ENCODE measurements at regions not wholly inside any gene's neighbourhood (a gene's known extent, or its start where the extent isn't known, plus 50 kb on each side); places are given as distances from the start of the nearest gene placed in this dataset.

- no peak for TF ChIP-seq KDM1A (IDR thresholded peaks at IDR 0.05; ENCODE audit: borderline replicate concordance)
These were observed 268.6 kb downstream of the JRKL start (continued) for GRCh38 chr11:96658436-96658835.

- Histone ChIP-seq H4K20me1 (ENCODE audit: control insufficient read depth, insufficient read depth) (no peaks in the 10 kb centered on the region), H3K27ac (ENCODE audit: control insufficient read depth, insufficient read depth) (no peak overlapping the region), H3K36me3 (ENCODE audit: control insufficient read depth in 2 of 2, insufficient read depth in 2 of 2, low read length in 1 of 2) (no peaks in the 10 kb centered on the region), H3K9me3 (replicated peaks; ENCODE audit: control insufficient read depth, insufficient read depth, low read length) (no peaks in the 10 kb centered on the region), H3K27me3 (replicated peaks in 1 of 2; ENCODE audit: control insufficient read depth in 2 of 2, insufficient read depth in 2 of 2, low read length in 1 of 2) (no peaks in the 10 kb centered on the region), H2AFZ (ENCODE audit: control insufficient read depth, low read depth, low read length) (no peak overlapping the region), H3K4me3 (no peak overlapping the region), H3K4me2 (ENCODE audit: control insufficient read depth, insufficient read depth) (no peak overlapping the region), H3K9ac (ENCODE audit: control insufficient read depth, insufficient read depth, low read length) (no peak overlapping the region), H3K4me1 (ENCODE audit: control insufficient read depth, insufficient read depth, low read length) (no peaks in the 10 kb centered on the region), H3K79me2 (ENCODE audit: control insufficient read depth, insufficient read depth, low read length) (no peaks in the 10 kb centered on the region)
- SMC1A ChIA-PET (ENCODE audit: uncharacterized antibody, unreplicated experiment), result interaction anchor here (0.8 kb wide), 1 partner anchor 17 kb away, joined by 3 read pairs; no protein-coding TSS in a partner anchor
- RAD21 ChIA-PET (ENCODE audit: unreplicated experiment), result no interaction called here
- intact Hi-C loops (cut with micrococcal nuclease; ENCODE audit: unreplicated experiment), result no loop called here
- BruUV-seq (replicated peaks), result no TSS peak
- TF ChIP-seq MYC (IDR thresholded peaks at IDR 0.05; ENCODE audit: insufficient read depth, insufficient read length, insufficient replicate concordance, low read length, severe bottlenecking) (no peak), STAT1 (conservative IDR thresholded peaks at IDR 0.05) (no peak), NBN (IDR thresholded peaks at IDR 0.05) (no peak), NR2C1 (IDR thresholded peaks at IDR 0.05) (no peak)
- ATAC-seq (no peak), FAIRE-seq (no peak), DNase-seq (ENCODE audit: low read depth, low spot score) (no peak)
- 45% methylated on average over 2 of the region's 2 CpGs for WGBS (ENCODE audit: insufficient coverage, insufficient replicate concordance, low lambda C conversion rate, missing lambda C conversion rate)
- POLR2A ChIA-PET, result no interaction called here
- in situ Hi-C loops (cut with MboI), result no loop called here
- CTCF ChIA-PET, result interaction anchor here (0.7 to 1.4 kb wide), 2 partner anchors 200 to 1781 kb away, joined by 4 to 11 read pairs; no protein-coding TSS in a partner anchor
These were observed 274.3 kb downstream of the JRKL start for GRCh38 chr11:96664110-96664509.

DNA sequence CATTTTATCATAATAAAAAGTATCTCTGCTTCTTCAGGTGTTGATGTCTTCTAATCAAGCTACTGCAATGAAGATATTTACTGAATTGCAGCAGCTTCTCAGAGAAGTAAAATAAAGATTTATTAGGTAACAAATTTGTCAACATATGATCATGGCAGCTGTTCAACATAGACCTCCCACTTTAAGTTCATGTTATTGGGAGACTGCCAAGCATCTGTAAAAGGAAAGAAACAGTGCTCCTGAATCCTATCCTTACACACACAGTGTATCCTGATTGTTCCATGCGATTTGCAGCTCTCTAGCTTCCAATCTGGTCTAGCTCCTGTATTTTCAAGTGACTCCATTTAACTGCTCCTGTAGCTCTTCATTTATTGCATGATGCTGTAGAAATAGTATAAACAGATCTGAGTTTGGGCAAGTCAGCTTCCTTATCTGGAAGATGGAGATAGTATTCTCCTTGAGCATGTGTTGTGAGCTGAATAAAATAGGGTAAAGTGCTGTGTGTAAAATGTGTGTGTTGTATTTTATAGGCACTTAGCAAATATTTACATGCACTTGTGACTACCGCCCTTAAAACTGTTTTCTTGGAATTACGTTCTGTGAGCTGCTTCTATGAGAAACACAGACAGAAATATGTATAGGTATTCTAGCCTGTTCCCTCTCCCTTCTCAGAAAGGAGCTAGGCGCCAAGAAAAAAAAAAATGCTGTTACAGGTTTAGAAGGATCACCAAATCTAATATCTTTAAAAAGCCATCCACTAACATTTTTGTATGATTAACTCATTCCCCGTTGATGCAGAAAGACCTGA is 290.6 kb downstream of the JRKL start:
- Histone ChIP-seq H3K4me3 (no peak overlapping the region), H4K20me1 (ENCODE audit: control insufficient read depth, insufficient read depth) (no peaks in the 10 kb centered on the region), H3K79me2 (ENCODE audit: control insufficient read depth, insufficient read depth, low read length) (no peaks in the 10 kb centered on the region), H3K9ac (ENCODE audit: control insufficient read depth, insufficient read depth, low read length) (no peak overlapping the region), H3K27me3 (replicated peaks in 1 of 2; ENCODE audit: control insufficient read depth in 2 of 2, insufficient read depth in 2 of 2, low read length in 1 of 2) (no peaks in the 10 kb centered on the region), H3K9me3 (replicated peaks; ENCODE audit: control insufficient read depth, insufficient read depth, low read length) (no peaks in the 10 kb centered on the region), H3K27ac (ENCODE audit: control insufficient read depth, insufficient read depth) (no peak overlapping the region), H3K4me1 (ENCODE audit: control insufficient read depth, insufficient read depth, low read length) (no peaks in the 10 kb centered on the region), H3K4me2 (ENCODE audit: control insufficient read depth, insufficient read depth) (no peak overlapping the region), H3K36me3 (ENCODE audit: control insufficient read depth in 2 of 2, insufficient read depth in 2 of 2, low read length in 1 of 2) (no peaks in the 10 kb centered on the region), H2AFZ (ENCODE audit: control insufficient read depth, low read depth, low read length) (no peak overlapping the region)
- ChIA-PET CTCF (no interaction called here), SMC1A (ENCODE audit: uncharacterized antibody, unreplicated experiment) (interaction anchor here (0.9 kb wide), 1 partner anchor 16 kb away, joined by 3 read pairs; no protein-coding TSS in a partner anchor), POLR2A (interaction anchor here (0.5 kb wide), 1 partner anchor 120 kb away, joined by 5 read pairs; no protein-coding TSS in a partner anchor), RAD21 (ENCODE audit: unreplicated experiment) (no interaction called here)
- in situ Hi-C loops (cut with MboI), result no loop called here
- BruUV-seq (replicated peaks), result no TSS peak
- FAIRE-seq (no peak), DNase-seq (ENCODE audit: low read depth, low spot score) (no peak), ATAC-seq (no peak)
- 0% methylated on average over 5 of the region's 5 CpGs for WGBS (ENCODE audit: insufficient coverage, insufficient replicate concordance, low lambda C conversion rate, missing lambda C conversion rate)
- TF ChIP-seq MTA2 (IDR thresholded peaks at IDR 0.05; ENCODE audit: low read depth) (no peak), RELA (IDR thresholded peaks at IDR 0.05; ENCODE audit: borderline replicate concordance, partially characterized antibody) (no peak), SMARCA5 (IDR thresholded peaks at IDR 0.05) (no peak)
- intact Hi-C loops (cut with micrococcal nuclease; ENCODE audit: unreplicated experiment), result no loop called here

All from GM12878 (cell line).